ENCODE measurements at regions not wholly inside any gene's neighbourhood (a gene's known extent, or its start where the extent isn't known, plus 50 kb on each side); places are given as distances from the start of the nearest gene placed in this dataset.
"Not testable (repeated sequence)": the region's sequence is repeated elsewhere in the genome, so short reads cannot be mapped to it uniquely, and the experiment has no call there.

DNA sequence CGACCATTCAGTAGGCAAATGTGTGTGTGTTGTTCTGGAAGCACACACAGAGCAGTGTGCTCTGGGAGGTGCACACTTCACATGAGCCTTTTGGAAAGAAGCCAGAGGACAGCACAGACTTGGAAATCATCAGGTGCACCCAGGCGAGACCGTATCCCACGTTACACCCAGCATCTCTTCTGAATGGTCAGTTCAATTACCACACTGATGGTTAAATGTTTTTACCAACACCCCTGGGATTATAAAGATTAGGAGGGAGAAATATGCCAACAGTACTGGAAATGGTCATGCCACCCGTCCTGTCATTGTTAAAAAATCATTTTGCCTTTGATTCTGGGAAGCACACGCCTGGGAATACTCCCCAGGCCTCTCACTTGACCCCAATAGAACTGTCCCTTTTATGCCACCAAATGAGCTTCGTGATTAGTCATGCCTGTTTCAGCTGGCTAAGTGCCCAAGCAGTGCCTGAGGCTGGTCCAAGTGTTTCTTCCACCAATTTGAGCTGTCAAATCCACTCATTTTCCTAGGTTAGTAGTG is 183.7 kb downstream of the NRP2 start:
- no peaks in the 10 kb centered on the region for H3K9me3 ChIP-seq
- DNase-seq (ENCODE audit: low spot score in 2 of 2) = no peak
- H3K27ac ChIP-seq = no peak overlapping the region
- no peak overlapping the region for H3K4me3 ChIP-seq
- WGBS = 59% methylated on average over 7 of the region's 7 CpGs
- H3K4me1 ChIP-seq = peaks cover 2% of the 10 kb centered on the region
- TF ChIP-seq POLR2A (IDR thresholded peaks at IDR 0.05) (no peak), POLR2AphosphoS5 (IDR thresholded peaks at IDR 0.05) (no peak), EP300 (IDR thresholded peaks at IDR 0.05) (no peak)
- TF ChIP-seq, protein P1, sequence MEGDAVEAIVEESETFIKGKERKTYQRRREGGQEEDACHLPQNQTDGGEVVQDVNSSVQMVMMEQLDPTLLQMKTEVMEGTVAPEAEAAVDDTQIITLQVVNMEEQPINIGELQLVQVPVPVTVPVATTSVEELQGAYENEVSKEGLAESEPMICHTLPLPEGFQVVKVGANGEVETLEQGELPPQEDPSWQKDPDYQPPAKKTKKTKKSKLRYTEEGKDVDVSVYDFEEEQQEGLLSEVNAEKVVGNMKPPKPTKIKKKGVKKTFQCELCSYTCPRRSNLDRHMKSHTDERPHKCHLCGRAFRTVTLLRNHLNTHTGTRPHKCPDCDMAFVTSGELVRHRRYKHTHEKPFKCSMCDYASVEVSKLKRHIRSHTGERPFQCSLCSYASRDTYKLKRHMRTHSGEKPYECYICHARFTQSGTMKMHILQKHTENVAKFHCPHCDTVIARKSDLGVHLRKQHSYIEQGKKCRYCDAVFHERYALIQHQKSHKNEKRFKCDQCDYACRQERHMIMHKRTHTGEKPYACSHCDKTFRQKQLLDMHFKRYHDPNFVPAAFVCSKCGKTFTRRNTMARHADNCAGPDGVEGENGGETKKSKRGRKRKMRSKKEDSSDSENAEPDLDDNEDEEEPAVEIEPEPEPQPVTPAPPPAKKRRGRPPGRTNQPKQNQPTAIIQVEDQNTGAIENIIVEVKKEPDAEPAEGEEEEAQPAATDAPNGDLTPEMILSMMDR (IDR thresholded peaks at IDR 0.05) = no peak
- no peaks in the 10 kb centered on the region for H3K36me3 ChIP-seq
- H3K27me3 ChIP-seq = no peaks in the 10 kb centered on the region

DNA sequence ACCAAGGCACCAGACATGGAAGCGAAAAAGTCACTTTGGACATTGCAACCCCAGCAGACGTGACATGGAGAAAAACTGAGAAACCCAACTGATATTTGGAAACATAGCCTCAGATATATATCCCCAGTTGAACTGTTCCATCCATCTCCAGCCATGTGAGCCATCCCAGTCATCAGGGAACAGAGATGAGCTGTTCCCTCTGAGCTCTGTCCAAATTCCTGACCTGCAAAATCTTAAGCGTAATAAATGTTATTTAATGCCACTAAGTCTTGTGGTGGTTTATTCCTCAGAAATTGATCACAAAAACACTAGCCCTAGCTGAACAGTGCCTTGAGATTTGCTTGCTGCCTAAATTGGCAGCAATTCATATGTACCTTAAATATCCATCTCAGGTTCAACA is 182.8 kb downstream of the NRP2 start:
- no peaks in the 10 kb centered on the region for H3K36me3 ChIP-seq
- TF ChIP-seq EP300 (IDR thresholded peaks at IDR 0.05) (no peak), POLR2AphosphoS5 (IDR thresholded peaks at IDR 0.05) (no peak), POLR2A (IDR thresholded peaks at IDR 0.05) (no peak)
- TF ChIP-seq, protein P1 (IDR thresholded peaks at IDR 0.05) = no peak
- H3K4me1 ChIP-seq = peaks cover 11% of the 10 kb centered on the region
- no peak for DNase-seq (ENCODE audit: low spot score in 2 of 2)
- no peak overlapping the region for H3K4me3 ChIP-seq
- no peaks in the 10 kb centered on the region for H3K27me3 ChIP-seq
- H3K9me3 ChIP-seq = no peaks in the 10 kb centered on the region
- H3K27ac ChIP-seq = no peak overlapping the region
- WGBS = 79% methylated on average over 3 of the region's 3 CpGs

DNA sequence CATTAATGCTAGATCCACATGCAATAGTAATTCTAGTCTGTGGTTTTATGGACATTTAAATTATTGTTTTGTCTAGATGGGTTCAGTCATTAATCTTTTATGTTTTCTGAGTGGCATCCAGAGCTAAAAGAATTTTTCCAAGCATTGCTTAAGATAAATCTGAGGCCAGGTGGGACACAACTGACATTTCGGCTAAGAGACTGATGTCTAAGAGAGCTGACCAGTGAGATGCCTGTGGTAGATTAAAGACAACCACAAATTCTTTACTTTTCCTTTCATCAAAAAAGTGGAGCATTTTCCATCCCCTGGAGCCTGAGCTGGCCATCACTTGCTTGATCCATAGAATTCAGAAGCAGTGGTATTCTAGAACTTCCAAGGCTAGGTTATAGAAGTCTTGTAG is 182.2 kb downstream of the NRP2 start:
- no peak overlapping the region for H3K4me3 ChIP-seq
- WGBS = 93% methylated on average over 1 of the region's 1 CpG
- TF ChIP-seq POLR2A (IDR thresholded peaks at IDR 0.05) (no peak), POLR2AphosphoS5 (IDR thresholded peaks at IDR 0.05) (no peak), EP300 (IDR thresholded peaks at IDR 0.05) (no peak)
- TF ChIP-seq, protein P1 (IDR thresholded peaks at IDR 0.05) = no peak

DNA sequence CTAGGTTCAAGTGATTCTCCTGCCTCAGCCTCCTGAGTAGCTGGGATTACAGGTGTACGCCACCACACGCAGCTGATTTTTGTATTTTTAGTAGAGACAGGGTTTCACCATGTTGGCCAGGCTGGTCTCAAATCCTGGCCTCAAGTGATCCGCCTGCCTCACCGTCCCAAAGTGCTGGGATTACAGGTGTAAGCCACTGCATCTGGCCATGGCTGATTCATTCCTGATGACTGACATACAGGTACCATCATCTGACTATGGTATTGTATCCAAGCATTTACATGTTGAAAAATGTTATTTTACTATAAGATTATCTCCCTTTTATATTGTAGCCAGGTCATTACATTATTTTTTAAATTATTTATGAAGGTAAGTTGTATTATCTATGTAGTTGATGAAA is 180.5 kb downstream of the NRP2 start:
- H3K36me3 ChIP-seq; H3K27me3 ChIP-seq; H3K4me3 ChIP-seq; DNase-seq (ENCODE audit: low spot score in 2 of 2); H3K9me3 ChIP-seq; H3K27ac ChIP-seq: not testable (repeated sequence)
- whole genome bisulfite sequencing = 98% methylated on average over 4 of the region's 4 CpGs
- H3K4me1 ChIP-seq = peaks cover 32% of the 10 kb centered on the region

More for the DNA sequence above, 182.2 kb downstream of the NRP2 start:
- no peak overlapping the region for H3K27ac ChIP-seq
- no peak for DNase-seq (ENCODE audit: low spot score in 2 of 2)
- H3K4me1 ChIP-seq = peaks cover 14% of the 10 kb centered on the region
- no peaks in the 10 kb centered on the region for H3K36me3 ChIP-seq
- H3K9me3 ChIP-seq = no peaks in the 10 kb centered on the region
- no peaks in the 10 kb centered on the region for H3K27me3 ChIP-seq

DNA sequence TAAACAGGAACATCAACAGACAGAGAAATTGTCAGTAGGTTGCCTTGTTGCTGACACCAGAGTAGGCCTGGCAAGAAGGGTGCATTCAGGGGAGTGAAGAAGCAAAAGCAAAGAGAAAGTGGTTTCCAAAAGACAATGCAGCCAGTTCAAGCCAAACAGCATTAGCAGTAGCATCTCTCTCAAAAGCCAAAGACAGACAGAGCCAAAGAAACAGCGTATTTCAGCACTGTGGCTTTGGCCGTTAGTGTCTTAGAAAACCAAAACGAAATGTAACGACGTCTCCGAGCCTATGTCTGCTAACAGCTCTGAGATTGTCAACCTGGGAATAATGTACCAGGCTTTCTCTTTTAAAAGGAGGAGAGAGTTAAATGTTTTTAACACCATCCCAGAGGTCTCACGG is 178.6 kb downstream of the NRP2 start:
- Histone ChIP-seq H3K4me3 (no peak overlapping the region), H3K27ac (no peak overlapping the region), H3K27me3 (no peaks in the 10 kb centered on the region), H3K9me3 (no peaks in the 10 kb centered on the region), H3K4me1 (peaks cover 34% of the 10 kb centered on the region), H3K36me3 (no peaks in the 10 kb centered on the region)
- DNase-seq (ENCODE audit: low spot score in 2 of 2) = no peak
- TF ChIP-seq, protein P1 (IDR thresholded peaks at IDR 0.05) = no peak
- TF ChIP-seq EP300 (IDR thresholded peaks at IDR 0.05) (no peak), POLR2A (IDR thresholded peaks at IDR 0.05) (no peak), POLR2AphosphoS5 (IDR thresholded peaks at IDR 0.05) (no peak)
- WGBS = 71% methylated on average over 7 of the region's 7 CpGs

DNA sequence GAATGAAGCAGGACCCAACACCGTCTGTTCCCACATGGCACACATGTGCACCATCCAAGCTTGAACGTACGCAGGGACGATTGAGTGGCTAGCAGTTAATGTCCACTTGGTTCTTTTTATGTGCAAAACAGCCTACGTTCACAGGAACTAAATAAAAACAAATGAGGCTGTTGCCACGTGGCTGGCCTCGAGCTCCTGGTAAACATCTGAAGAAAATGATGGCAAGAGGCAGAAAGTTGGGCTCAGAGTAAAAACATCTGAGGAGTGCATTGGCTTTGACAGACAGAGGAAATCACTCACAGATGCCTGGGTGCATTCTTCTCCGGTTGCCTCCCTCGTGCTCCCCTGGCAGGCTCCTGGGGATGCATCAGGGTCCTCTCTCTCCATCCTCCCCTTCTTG is 177.9 kb downstream of the NRP2 start:
- no peaks in the 10 kb centered on the region for H3K9me3 ChIP-seq
- H3K27me3 ChIP-seq = no peaks in the 10 kb centered on the region
- no peak overlapping the region for H3K27ac ChIP-seq
- WGBS = 65% methylated on average over 9 of the region's 9 CpGs
- H3K4me3 ChIP-seq = no peak overlapping the region
- no peaks in the 10 kb centered on the region for H3K36me3 ChIP-seq
- peaks cover 34% of the 10 kb centered on the region for H3K4me1 ChIP-seq
- TF ChIP-seq, protein P1 (IDR thresholded peaks at IDR 0.05) = no peak
- no peak for DNase-seq (ENCODE audit: low spot score in 2 of 2)
